ENCODE measurements at regions not wholly inside any gene's neighbourhood (a gene's known extent, or its start where the extent isn't known, plus 50 kb on each side); places are given as distances from the start of the nearest gene placed in this dataset.

DNA sequence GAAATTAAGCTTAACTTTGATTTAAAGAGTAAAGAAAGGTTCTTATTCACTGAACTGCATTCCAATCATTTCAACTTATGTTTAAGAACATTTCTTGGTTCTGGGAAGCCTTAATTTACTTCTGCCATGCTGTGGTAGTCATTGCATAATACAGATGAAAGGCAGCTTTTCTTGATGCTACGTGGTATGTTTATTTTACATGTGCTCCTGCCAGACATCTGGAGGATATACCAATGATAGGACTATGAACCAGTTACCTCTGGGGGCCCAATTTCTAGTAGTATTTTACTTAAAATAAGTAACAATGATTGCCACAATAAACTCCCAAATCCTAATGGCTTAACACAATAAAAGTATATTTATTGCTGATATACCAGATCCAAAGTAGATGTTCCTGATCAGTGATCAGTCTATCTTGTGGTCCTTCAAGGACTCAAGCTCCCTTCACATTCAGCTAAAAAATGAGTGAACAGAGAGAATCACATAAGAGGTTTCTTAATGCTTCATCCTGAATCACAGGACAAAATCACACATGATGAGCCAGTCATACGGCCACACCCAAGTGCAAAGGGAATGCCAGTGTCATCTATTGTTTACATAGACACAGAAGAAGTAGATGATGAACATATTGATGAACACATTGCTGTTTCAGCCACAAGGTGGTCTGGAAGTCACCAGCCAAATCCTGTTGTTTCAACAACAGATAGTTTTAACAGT, 56.5 kb upstream of the CCN2 start:
- no peak overlapping the region for H3K4me3 Mint-ChIP-seq
- H3K27ac ChIP-seq (ENCODE audit: insufficient read length, low read depth, low read length): no peak overlapping the region
- no peak overlapping the region for H3T11ph ChIP-seq (ENCODE audit: low read length)
- H3K9ac ChIP-seq (ENCODE audit: extremely low read depth, insufficient read length, low read length): no peak overlapping the region
- peaks cover 2% of the 10 kb centered on the region for H3K27me3 Mint-ChIP-seq (ENCODE audit: low read depth)
- H2AK5ac ChIP-seq (ENCODE audit: insufficient read length, low read length): no peak overlapping the region
- H4K91ac ChIP-seq (ENCODE audit: insufficient read length, low read depth, low read length): no peak overlapping the region
- H2BK5ac ChIP-seq (ENCODE audit: insufficient read length, low read length): no peak overlapping the region
- no peaks in the 10 kb centered on the region for H3K79me1 ChIP-seq (ENCODE audit: insufficient read depth, low read depth, low read length, poor library complexity, severe bottlenecking)
- no peak overlapping the region for H3K27ac Mint-ChIP-seq
- peaks cover 7% of the 10 kb centered on the region for H3K9me3 ChIP-seq (ENCODE audit: control insufficient read depth, low read depth, low read length)
- H4K8ac ChIP-seq (replicated peaks; ENCODE audit: insufficient read length, low read depth, low read length): no peak overlapping the region
- no peaks in the 10 kb centered on the region for H3K27me3 ChIP-seq (ENCODE audit: insufficient read depth, low read length)
- no peak overlapping the region for H4K5ac ChIP-seq (ENCODE audit: insufficient read length, low read depth, low read length)
- no peak overlapping the region for H3K4me2 ChIP-seq (ENCODE audit: insufficient read depth, insufficient read length, low read length)
- no peak overlapping the region for H3K23ac ChIP-seq (ENCODE audit: insufficient read length, low read depth, low read length)
- no peaks in the 10 kb centered on the region for H3K79me2 ChIP-seq (ENCODE audit: insufficient read depth, low read length)
- peaks cover 16 to 19% of the 10 kb centered on the region in 2 experiments for H3K9me3 Mint-ChIP-seq
- TF ChIP-seq, protein P1, sequence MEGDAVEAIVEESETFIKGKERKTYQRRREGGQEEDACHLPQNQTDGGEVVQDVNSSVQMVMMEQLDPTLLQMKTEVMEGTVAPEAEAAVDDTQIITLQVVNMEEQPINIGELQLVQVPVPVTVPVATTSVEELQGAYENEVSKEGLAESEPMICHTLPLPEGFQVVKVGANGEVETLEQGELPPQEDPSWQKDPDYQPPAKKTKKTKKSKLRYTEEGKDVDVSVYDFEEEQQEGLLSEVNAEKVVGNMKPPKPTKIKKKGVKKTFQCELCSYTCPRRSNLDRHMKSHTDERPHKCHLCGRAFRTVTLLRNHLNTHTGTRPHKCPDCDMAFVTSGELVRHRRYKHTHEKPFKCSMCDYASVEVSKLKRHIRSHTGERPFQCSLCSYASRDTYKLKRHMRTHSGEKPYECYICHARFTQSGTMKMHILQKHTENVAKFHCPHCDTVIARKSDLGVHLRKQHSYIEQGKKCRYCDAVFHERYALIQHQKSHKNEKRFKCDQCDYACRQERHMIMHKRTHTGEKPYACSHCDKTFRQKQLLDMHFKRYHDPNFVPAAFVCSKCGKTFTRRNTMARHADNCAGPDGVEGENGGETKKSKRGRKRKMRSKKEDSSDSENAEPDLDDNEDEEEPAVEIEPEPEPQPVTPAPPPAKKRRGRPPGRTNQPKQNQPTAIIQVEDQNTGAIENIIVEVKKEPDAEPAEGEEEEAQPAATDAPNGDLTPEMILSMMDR (conservative IDR thresholded peaks at IDR 0.05): no peak
- no CpG with 5 or more reads among the region's 2 CpGs for WGBS (ENCODE audit: extremely low coverage, insufficient read length, low lambda C conversion rate)
- peaks cover 8 to 23% (median 19%) of the 10 kb centered on the region in 3 experiments for H3K36me3 Mint-ChIP-seq (ENCODE audit: insufficient read depth in 1 of 3, low read depth in 3 of 3)
- H3K4me1 ChIP-seq (ENCODE audit: insufficient read depth, low read length): no peaks in the 10 kb centered on the region
- no peaks in the 10 kb centered on the region for H4K20me1 ChIP-seq (ENCODE audit: control insufficient read depth, insufficient read depth, insufficient read length)
- H3K23me2 ChIP-seq (ENCODE audit: insufficient read length, low read depth, low read length, poor library complexity, severe bottlenecking): no peaks in the 10 kb centered on the region
- no peak overlapping the region for H3K4ac ChIP-seq (ENCODE audit: low read depth, low read length)
- no peak overlapping the region for H2AFZ ChIP-seq (ENCODE audit: low read length)
- no peak overlapping the region for H3K18ac ChIP-seq (ENCODE audit: insufficient read length, low read depth, low read length)
- H2BK12ac ChIP-seq (ENCODE audit: insufficient read length, low read depth, low read length): no peak overlapping the region
- no peak for DNase-seq
- no peak overlapping the region for H3K14ac ChIP-seq (ENCODE audit: insufficient read depth, low read length)
- H3K4me1 Mint-ChIP-seq: peaks cover 6 to 10% of the 10 kb centered on the region in 2 experiments
- no peak overlapping the region for H3K56ac ChIP-seq (ENCODE audit: insufficient read length, low read depth, low read length)
- no peak overlapping the region for H2BK20ac ChIP-seq (ENCODE audit: low read depth, low read length, poor library complexity, severe bottlenecking)
- H2BK120ac ChIP-seq (ENCODE audit: low read depth, low read length, poor library complexity, severe bottlenecking): no peak overlapping the region
- no peak overlapping the region for H2BK15ac ChIP-seq (ENCODE audit: low read depth, low read length)
